ENCODE measurements at regions not wholly inside any gene's neighbourhood (a gene's known extent, or its start where the extent isn't known, plus 50 kb on each side); places are given as distances from the start of the nearest gene placed in this dataset.

DNA sequence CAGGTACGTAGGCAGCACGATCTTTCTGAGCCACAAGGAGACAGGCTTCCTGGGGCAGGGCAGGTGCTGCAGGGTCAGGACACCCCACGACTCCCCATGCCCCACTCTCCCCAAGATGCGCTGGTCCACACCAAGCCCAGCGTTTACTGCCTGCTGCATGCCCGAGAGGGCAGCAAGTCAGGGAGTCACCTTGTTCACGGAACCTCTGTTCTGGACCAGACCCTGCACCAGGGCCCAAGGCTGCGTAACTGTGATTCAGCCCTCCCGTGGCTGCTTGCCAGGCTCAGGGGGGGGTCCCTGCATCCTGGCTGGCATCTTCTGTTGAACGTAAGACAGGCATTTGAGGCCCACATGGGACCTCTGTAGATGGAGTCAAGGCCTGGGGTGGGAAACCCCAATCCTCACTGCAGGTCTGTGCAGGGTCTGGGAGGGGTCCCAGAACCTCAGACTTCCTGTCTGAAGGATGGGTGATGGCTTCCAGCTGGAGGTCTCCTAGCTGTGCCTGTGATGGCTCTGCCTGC lies 228.6 kb upstream of the RTL1 start:
- TF ChIP-seq, protein P1, sequence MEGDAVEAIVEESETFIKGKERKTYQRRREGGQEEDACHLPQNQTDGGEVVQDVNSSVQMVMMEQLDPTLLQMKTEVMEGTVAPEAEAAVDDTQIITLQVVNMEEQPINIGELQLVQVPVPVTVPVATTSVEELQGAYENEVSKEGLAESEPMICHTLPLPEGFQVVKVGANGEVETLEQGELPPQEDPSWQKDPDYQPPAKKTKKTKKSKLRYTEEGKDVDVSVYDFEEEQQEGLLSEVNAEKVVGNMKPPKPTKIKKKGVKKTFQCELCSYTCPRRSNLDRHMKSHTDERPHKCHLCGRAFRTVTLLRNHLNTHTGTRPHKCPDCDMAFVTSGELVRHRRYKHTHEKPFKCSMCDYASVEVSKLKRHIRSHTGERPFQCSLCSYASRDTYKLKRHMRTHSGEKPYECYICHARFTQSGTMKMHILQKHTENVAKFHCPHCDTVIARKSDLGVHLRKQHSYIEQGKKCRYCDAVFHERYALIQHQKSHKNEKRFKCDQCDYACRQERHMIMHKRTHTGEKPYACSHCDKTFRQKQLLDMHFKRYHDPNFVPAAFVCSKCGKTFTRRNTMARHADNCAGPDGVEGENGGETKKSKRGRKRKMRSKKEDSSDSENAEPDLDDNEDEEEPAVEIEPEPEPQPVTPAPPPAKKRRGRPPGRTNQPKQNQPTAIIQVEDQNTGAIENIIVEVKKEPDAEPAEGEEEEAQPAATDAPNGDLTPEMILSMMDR (IDR thresholded peaks at IDR 0.05): no peak
- no peak for TF ChIP-seq ZFX (IDR thresholded peaks at IDR 0.05; ENCODE audit: borderline replicate concordance)

Data from 22Rv1 (cell line).